ENCODE measurements at regions not wholly inside any gene's neighbourhood (a gene's known extent, or its start where the extent isn't known, plus 50 kb on each side); places are given as distances from the start of the nearest gene placed in this dataset.

GRCh38 chr1:5481889-5482288, 510.3 kb downstream of the NPHP4 start:
- no peak overlapping the region for H3K4me3 ChIP-seq (replicated peaks in 1 of 2; ENCODE audit: low read depth in 1 of 2, low read length in 2 of 2)
- no TSS peak for BruUV-seq (replicated peaks)
- TF ChIP-seq POLR2AphosphoS5 (IDR thresholded peaks at IDR 0.05; ENCODE audit: low read depth, low read length) (no peak), REST (IDR thresholded peaks at IDR 0.05; ENCODE audit: low read depth) (no peak), ZFX (IDR thresholded peaks at IDR 0.05) (no peak), MAX (IDR thresholded peaks at IDR 0.05) (0 out of 2 replicates have a peak, but pooled peaks have one; percentile 21), POLR2A (IDR thresholded peaks at IDR 0.05; ENCODE audit: borderline replicate concordance, extremely low read depth, insufficient read depth, insufficient read length) (no peak), EZH2 (IDR thresholded peaks at IDR 0.05) (no peak), ATF3 (IDR thresholded peaks at IDR 0.05) (no peak), RAD21 (IDR thresholded peaks at IDR 0.05; ENCODE audit: low read depth) (peak; percentile 38), ZBTB33 (IDR thresholded peaks at IDR 0.05; ENCODE audit: extremely low read depth, insufficient replicate concordance, low read length) (no peak), SP1 (IDR thresholded peaks at IDR 0.05; ENCODE audit: low read depth) (no peak), ZNF274 (IDR thresholded peaks at IDR 0.05; ENCODE audit: low read depth, low read length) (no peak), ELF1 (IDR thresholded peaks at IDR 0.05; ENCODE audit: borderline replicate concordance, low read depth) (no peak), CBX3 (IDR thresholded peaks at IDR 0.05; ENCODE audit: low read depth) (no peak), JUND (IDR thresholded peaks at IDR 0.05) (no peak), FOSL1 (IDR thresholded peaks at IDR 0.05; ENCODE audit: low read depth) (no peak), SRF (IDR thresholded peaks at IDR 0.05; ENCODE audit: low read depth) (no peak), CTCF (IDR thresholded peaks at IDR 0.05 in 2 of 3, conservative IDR thresholded peaks at IDR 0.05 in 1 of 3; ENCODE audit: borderline replicate concordance in 1 of 3, insufficient read depth in 1 of 3, low read depth in 2 of 3, low read length in 2 of 3) (peak; percentile 30 to 59 (median 54); a peak in 4 of 6 replicates), YY1 (IDR thresholded peaks at IDR 0.05; ENCODE audit: extremely low read depth, insufficient replicate concordance, low read depth, low read length) (no peak)
- H3K36me3 ChIP-seq (ENCODE audit: control insufficient read depth in 1 of 2, insufficient read depth in 2 of 2, low read length in 2 of 2), result no peaks in the 10 kb centered on the region
- no peaks in the 10 kb centered on the region for H3K9me2 ChIP-seq (ENCODE audit: insufficient read depth)
- intact Hi-C loops (cut with micrococcal nuclease), result no loop called here
- H2AFZ ChIP-seq (ENCODE audit: low read depth, low read length, poor library complexity, severe bottlenecking), result no peak overlapping the region
- no peak overlapping the region for H3K27ac ChIP-seq (ENCODE audit: low read depth, low read length)
- H3K9ac ChIP-seq (ENCODE audit: low read length), result no peak overlapping the region
- ATAC-seq (peak; percentile 86), DNase-seq (ENCODE audit: low read depth, low spot score) (peak; percentile 28)
- ChIA-PET POLR2A (no interaction called here), CTCF (no interaction called here), RAD21 (ENCODE audit: low non-redundant PET in 1 of 2, low total read pairs in 2 of 2, uncharacterized antibody in 2 of 2, unreplicated experiment in 2 of 2) (no interaction called here)
- peaks cover 30% of the 10 kb centered on the region for H3K27me3 ChIP-seq (ENCODE audit: insufficient read depth, low read length)
- H4K20me1 ChIP-seq (ENCODE audit: insufficient read depth), result no peaks in the 10 kb centered on the region
- H3K9me3 ChIP-seq (ENCODE audit: control insufficient read depth in 1 of 2, insufficient read depth in 1 of 2, low read depth in 1 of 2, low read length in 2 of 2), result no peaks in the 10 kb centered on the region
- H3K79me2 ChIP-seq (ENCODE audit: insufficient read depth, low read length), result no peaks in the 10 kb centered on the region
- no peaks in the 10 kb centered on the region for H3K4me1 ChIP-seq (ENCODE audit: control insufficient read depth in 1 of 2, insufficient read depth in 2 of 2, low read length in 2 of 2)
- peak overlapping the region; percentile 30; the same call in 1 of the 2 replicates for H3K4me2 ChIP-seq (ENCODE audit: low read length)

Measured in HCT116 (cell line).